H1 (cell line): ENCODE measurements at regions not wholly inside any gene's neighbourhood (a gene's known extent, or its start where the extent isn't known, plus 50 kb on each side); places are given as distances from the start of the nearest gene placed in this dataset.

Experiments
- BCL11A ChIP-seq, 2 experiments: IDR thresholded peaks; one replicate each; pipeline ENCODE4 v1.6.1; 2011; ENCODE audit warnings: low read depth in 2 of 2, low read length in 2 of 2, mild to moderate bottlenecking in 2 of 2
- CHD1 ChIP-seq: IDR thresholded peaks from 2 replicates; pipeline ENCODE4 v1.6.1; 2012; ENCODE audit warnings: low read depth, low read length, improper control_type of control experiment
- CREB1 ChIP-seq: IDR thresholded peaks from 2 replicates; pipeline ENCODE4 v1.6.1; 2012; ENCODE audit warnings: inconsistent platforms
- GTF2F1 ChIP-seq: IDR thresholded peaks from 2 replicates; pipeline ENCODE4 v1.6.1; 2012; ENCODE audit warnings: low read depth, low read length, improper control_type of control experiment, borderline replicate concordance
- MAFK ChIP-seq: IDR thresholded peaks from 2 replicates; pipeline ENCODE4 v1.6.1; 2012; ENCODE audit warnings: low read depth, mild to moderate bottlenecking, improper control_type of control experiment, low read length
- RBBP5 ChIP-seq: IDR thresholded peaks from 2 replicates; pipeline ENCODE4 v1.7.1; 2012; ENCODE audit warnings: low read depth, mild to moderate bottlenecking, inconsistent platforms, low read length, moderate library complexity, borderline replicate concordance
- SP1 ChIP-seq: IDR thresholded peaks from 2 replicates; pipeline ENCODE4 v1.6.1; 2011; ENCODE audit warnings: low read depth, low read length
- TF ChIP-seq, protein P1 (sequence below): IDR thresholded peaks from 2 replicates; pipeline ENCODE4 v1.6.1; 2011; ENCODE audit warnings: low read depth, mild to moderate bottlenecking, low read length; ENCODE audit not compliant: insufficient read depth

DNA sequence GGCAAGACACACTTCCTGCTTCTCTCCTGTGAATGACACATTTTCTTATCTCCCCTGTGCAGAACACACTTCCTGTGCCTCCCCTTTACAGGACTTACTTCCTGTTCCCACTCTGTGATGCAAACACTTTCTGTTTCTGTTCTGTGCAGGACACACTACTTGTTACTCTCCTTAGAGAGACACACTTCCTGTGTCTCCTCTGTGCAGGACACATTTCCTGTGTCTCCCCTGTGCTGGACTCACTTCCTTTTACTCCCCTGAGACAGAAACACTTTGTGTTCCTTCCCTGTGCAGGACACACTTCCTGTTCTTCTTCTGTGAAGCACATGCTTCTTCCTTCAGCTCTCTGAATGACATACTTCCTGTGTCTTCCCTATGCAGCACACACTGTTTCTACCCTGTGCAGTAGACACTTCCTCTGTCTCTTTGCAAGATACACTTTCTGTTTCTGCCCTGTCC is 485.4 kb upstream of the USP9Y start (continued):
- TF ChIP-seq MAFK (no peak), SP1 (no peak), BCL11A (IDR thresholded peaks at IDR 0.05; ENCODE audit: low read depth in 2 of 2, low read length in 2 of 2) (no peak), CHD1 (no peak), GTF2F1 (no peak), CREB1 (no peak), RBBP5 (no peak)
- TF ChIP-seq, protein P1, sequence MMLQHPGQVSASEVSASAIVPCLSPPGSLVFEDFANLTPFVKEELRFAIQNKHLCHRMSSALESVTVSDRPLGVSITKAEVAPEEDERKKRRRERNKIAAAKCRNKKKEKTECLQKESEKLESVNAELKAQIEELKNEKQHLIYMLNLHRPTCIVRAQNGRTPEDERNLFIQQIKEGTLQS: no peak
- TF ChIP-seq, all 59 proteins: peak for 0
